GM12878 (cell line): ENCODE measurements at regions not wholly inside any gene's neighbourhood (a gene's known extent, or its start where the extent isn't known, plus 50 kb on each side); places are given as distances from the start of the nearest gene placed in this dataset.

Experiments used
- ATAC-seq: fragments of 200-7000 bp; cut with Tn5 transposase; 3 replicates; pipeline ENCODE4 v1.9.1; 2020; ENCODE audit warnings: mild to moderate bottlenecking, moderate library complexity
- BruUV-seq: library from RNA; stranded (reverse); fragments of 400-500 nt; replicated peaks from 2 replicates; lab custom pipeline; 2021; lab: Mats Ljungman, UMichigan
- CTCF ChIA-PET: fragments of 300-600 bp; sonication (Branson Sonifier 250); formaldehyde crosslinking; extraction: SDS; loops from one replicate; lab custom pipeline; 2021; ENCODE audit warnings: inconsistent platforms; lab: Yijun Ruan, JAX
- POLR2A ChIA-PET: fragments of 350-600 bp; formaldehyde crosslinking; extraction: SDS; loops from one replicate; lab custom pipeline; 2021; ENCODE audit warnings: inconsistent platforms; lab: Charles Lee
- RAD21 ChIA-PET: fragments of 300-600 bp; sonication (Branson Sonifier 250); formaldehyde crosslinking; loops from one replicate; lab custom pipeline; 2023; ENCODE audit warnings: antibody characterized with exemption; ENCODE audit not compliant: unreplicated experiment; lab: Charles Lee
- SMC1A ChIA-PET: fragments of 300-600 bp; sonication (Branson Sonifier 250); formaldehyde crosslinking; loops from one replicate; lab custom pipeline; 2023; ENCODE audit not compliant: unreplicated experiment, uncharacterized antibody; lab: Charles Lee
- DNase-seq: peaks from one replicate; pipeline ENCODE4 v3.0.0-alpha.2; 2011; ENCODE audit warnings: low read depth, low spot score
- FAIRE-seq: peaks from 3 replicates; lab custom pipeline; 2011; peaks lifted over from hg19 to GRCh38; lab: Jason Lieb, UNC
- H2AFZ ChIP-seq: 2 replicates; pipeline ENCODE4 v1.6.0; 2011; ENCODE audit warnings: low read depth, low read length, control low read depth; ENCODE audit not compliant: control insufficient read depth
- H3K27ac ChIP-seq: 2 replicates; pipeline ENCODE4 v1.5.1; 2011; ENCODE audit warnings: control low read depth; ENCODE audit not compliant: control insufficient read depth, insufficient read depth
- H3K27me3 ChIP-seq, 2 experiments: replicated peaks in 1 of 2; 2 replicates each; pipeline versions ENCODE4 v1.6.0 to v1.6.1; 2011; ENCODE audit warnings: low read length in 1 of 2; ENCODE audit not compliant: control insufficient read depth in 2 of 2, insufficient read depth in 2 of 2
- H3K36me3 ChIP-seq, 2 experiments: 2 replicates each; pipeline ENCODE4 v1.5.1; 2011; ENCODE audit warnings: low read length in 1 of 2; ENCODE audit not compliant: control insufficient read depth in 2 of 2, insufficient read depth in 2 of 2
- H3K4me1 ChIP-seq: 2 replicates; pipeline ENCODE4 v1.6.1; 2011; ENCODE audit warnings: mild to moderate bottlenecking, low read length, moderate library complexity, mixed read lengths; ENCODE audit not compliant: control insufficient read depth, insufficient read depth
- H3K4me2 ChIP-seq: 2 replicates; pipeline ENCODE4 v1.6.0; 2011; ENCODE audit warnings: control low read depth; ENCODE audit not compliant: control insufficient read depth, insufficient read depth
- H3K4me3 ChIP-seq: fragments of 200-600 bp; sonication (generic); 2 replicates; pipeline ENCODE4 v1.5.1; 2016
- H3K79me2 ChIP-seq: 2 replicates; pipeline ENCODE4 v1.6.0; 2011; ENCODE audit warnings: low read length; ENCODE audit not compliant: control insufficient read depth, insufficient read depth
- H3K9ac ChIP-seq: 2 replicates; pipeline ENCODE4 v1.8.0; 2011; ENCODE audit warnings: low read length, control low read depth, mixed read lengths; ENCODE audit not compliant: control insufficient read depth, insufficient read depth
- H3K9me3 ChIP-seq: replicated peaks from 3 replicates; pipeline ENCODE4 v1.5.1; 2011; ENCODE audit warnings: mild to moderate bottlenecking, low read length; ENCODE audit not compliant: control insufficient read depth, insufficient read depth
- H4K20me1 ChIP-seq: 2 replicates; pipeline ENCODE4 v1.6.0; 2011; ENCODE audit not compliant: control insufficient read depth, insufficient read depth
- BACH1 ChIP-seq: fragments of 450-650 bp; IDR thresholded peaks from 2 replicates; pipeline ENCODE4 v1.6.1; 2017; ENCODE audit warnings: mild to moderate bottlenecking, borderline replicate concordance
- BHLHE40 ChIP-seq, 2 experiments: fragments of 450-650 bp in 1 of 2; IDR thresholded peaks; 2 replicates each; pipeline ENCODE4 v1.6.1; 2011 to 2017; ENCODE audit warnings: low read depth in 2 of 2, borderline replicate concordance in 1 of 2, improper control_type of control experiment in 1 of 2, low read length in 1 of 2, mild to moderate bottlenecking in 1 of 2
- BMI1 ChIP-seq: fragments of 450-650 bp; IDR thresholded peaks from 2 replicates; pipeline ENCODE4 v1.6.1; 2016; ENCODE audit warnings: mild to moderate bottlenecking, moderate library complexity, borderline replicate concordance
- CBX3 ChIP-seq: fragments of 200-600 bp; sonication (generic); IDR thresholded peaks from 2 replicates; pipeline ENCODE4 v1.6.1; 2016; ENCODE audit warnings: low read depth, borderline replicate concordance
- EZH2 ChIP-seq: IDR thresholded peaks from 2 replicates; pipeline ENCODE4 v1.6.1; 2012; ENCODE audit warnings: low read depth, mild to moderate bottlenecking, control low read depth, inconsistent platforms, low read length, borderline replicate concordance; ENCODE audit not compliant: control insufficient read depth
- HDAC6 ChIP-seq: fragments of 200-600 bp; sonication (generic); IDR thresholded peaks from one replicate; pipeline ENCODE4 v1.8.0; 2017; ENCODE audit warnings: antibody characterized with exemption; ENCODE audit not compliant: unreplicated experiment
- IKZF2 ChIP-seq, 2 experiments: fragments of 450-650 bp; IDR thresholded peaks; 2 replicates each; pipeline ENCODE4 v1.6.1; 2017; ENCODE audit warnings: mild to moderate bottlenecking in 2 of 2, moderate library complexity in 2 of 2
- NFIC ChIP-seq: IDR thresholded peaks from 2 replicates; pipeline ENCODE4 v1.6.1; 2012; ENCODE audit warnings: low read depth, mild to moderate bottlenecking, inconsistent platforms, low read length, moderate library complexity
- NFYB ChIP-seq: IDR thresholded peaks from 2 replicates; pipeline ENCODE4 v1.6.1; 2011; ENCODE audit warnings: low read depth, mild to moderate bottlenecking, low read length, improper control_type of control experiment, moderate library complexity; ENCODE audit not compliant: insufficient read depth
- NR2F1 ChIP-seq: fragments of 450-650 bp; conservative IDR thresholded peaks from 2 replicates; pipeline ENCODE4 v1.6.1; 2017; ENCODE audit warnings: mild to moderate bottlenecking
- SIN3A ChIP-seq: IDR thresholded peaks from 2 replicates; pipeline ENCODE4 v1.6.1; 2012; ENCODE audit warnings: low read depth, low read length, improper control_type of control experiment
- SMC3 ChIP-seq: IDR thresholded peaks from 2 replicates; pipeline ENCODE4 v1.6.1; 2011; ENCODE audit warnings: low read length, improper control_type of control experiment, borderline replicate concordance
- SP1 ChIP-seq: IDR thresholded peaks from one replicate; pipeline ENCODE4 v1.6.1; 2011; ENCODE audit warnings: low read depth, low read length
- ZNF217 ChIP-seq: fragments of 450-650 bp; IDR thresholded peaks from 2 replicates; pipeline ENCODE4 v1.6.1; 2017; ENCODE audit warnings: antibody characterized with exemption, mild to moderate bottlenecking
- WGBS: methylation state at CpG from one replicate; pipeline ENCODE4 v1.1.6; 2016; ENCODE audit warnings: low lambda C conversion rate; ENCODE audit not compliant: insufficient replicate concordance, insufficient coverage; ENCODE audit errors: missing lambda C conversion rate; 5-methylcytosine and 5-hydroxymethylcytosine counted together
- in situ Hi-C: fragments of 300-500 bp; cut with MboI; formaldehyde crosslinking; loops from 9 replicates; pipeline ENCODE4 v1.14.3; 2018; ENCODE audit warnings: mixed read lengths
- intact Hi-C: fragments of 100-400 bp; cut with micrococcal nuclease; formaldehyde crosslinking; loops from one replicate; pipeline ENCODE4 v1.14.2; 2022; ENCODE audit not compliant: unreplicated experiment

- Histone ChIP-seq H3K27ac (no peak overlapping the region), H4K20me1 (no peaks in the 10 kb centered on the region), H3K27me3 (no peaks in the 10 kb centered on the region), H3K4me1 (no peaks in the 10 kb centered on the region), H3K9me3 (no peaks in the 10 kb centered on the region; the same call in 2 of the 3 replicates), H3K4me2 (no peak overlapping the region), H3K9ac (no peak overlapping the region), H2AFZ (no peak overlapping the region), H3K79me2 (no peaks in the 10 kb centered on the region), H3K4me3 (no peak overlapping the region), H3K36me3 (no peaks in the 10 kb centered on the region)
- TF ChIP-seq ZNF217 (no peak), HDAC6 (no peak), BHLHE40 (IDR thresholded peaks at IDR 0.05; ENCODE audit: borderline replicate concordance in 1 of 2, low read depth in 2 of 2, low read length in 1 of 2) (no peak), IKZF2 (IDR thresholded peaks at IDR 0.05) (no peak), NR2F1 (no peak), SIN3A (no peak), BACH1 (no peak), SMC3 (no peak), NFYB (no peak), BMI1 (no peak), NFIC (no peak), CBX3 (no peak), SP1 (no peak), EZH2 (no peak)
- no peak for ATAC-seq
- no peak for DNase-seq
- ChIA-PET POLR2A (no interaction called here), RAD21 (no interaction called here), SMC1A (interaction anchor here (1.2 kb wide), 1 partner anchor 95 kb away, joined by 3 read pairs; no protein-coding TSS in a partner anchor), CTCF (no interaction called here)
- intact Hi-C loops (no loop called here), in situ Hi-C loops (no loop called here)
- 56% methylated on average over 3 of the region's 3 CpGs for WGBS
- no TSS peak for BruUV-seq
- FAIRE-seq, result no peak
These were observed 74.0 kb upstream of the ST8SIA6 start for GRCh38 chr10:17528306-17528862.
